Vagina (tissue), 2 donors: ENCODE measurements at regions not wholly inside any gene's neighbourhood (a gene's known extent, or its start where the extent isn't known, plus 50 kb on each side); places are given as distances from the start of the nearest gene placed in this dataset.

Experiments
- DNase-seq, 2 donors: peaks; one replicate each; pipeline ENCODE4 v3.0.0-alpha.2; 2017; ENCODE audit errors: extremely low spot score in 2 of 2
- H3K27ac ChIP-seq: fragments of 200-600 bp; sonication (generic); one replicate; pipeline ENCODE4 v1.5.1; 2019
- H3K27me3 ChIP-seq: fragments of 200-600 bp; sonication (generic); one replicate; pipeline ENCODE4 v1.5.1; 2019
- H3K36me3 ChIP-seq, 2 donors: fragments of 200-600 bp; sonication (generic); one replicate each; pipeline ENCODE4 v1.5.1; 2017 to 2019
- H3K4me1 ChIP-seq: fragments of 200-600 bp; sonication (generic); one replicate; pipeline ENCODE4 v1.5.1; 2019
- H3K4me3 ChIP-seq, 2 donors: fragments of 200-600 bp; sonication (generic); 1 replicate in 1 of 2; 2 replicates in 1 of 2; pipeline ENCODE4 v1.5.1; 2016 to 2019
- H3K9me3 ChIP-seq: fragments of 200-600 bp; sonication (generic); one replicate; pipeline ENCODE4 v1.5.1; 2019
- CTCF ChIP-seq, 3 experiments: fragments of 450-650 bp in 2 of 3; fragments of 200-600 bp in 1 of 3; sonication (generic) in 1 of 3; IDR thresholded peaks; one replicate each; pipeline ENCODE4 v1.5.1; 2017 to 2019; ENCODE audit warnings: antibody characterized with exemption in 3 of 3, mild to moderate bottlenecking in 2 of 3, moderate library complexity in 2 of 3
- POLR2A ChIP-seq, 2 donors: fragments of 450-650 bp; IDR thresholded peaks; one replicate each; pipeline ENCODE4 v1.6.1; 2017; ENCODE audit warnings: antibody characterized with exemption in 2 of 2, mild to moderate bottlenecking in 2 of 2, moderate library complexity in 2 of 2
- POLR2AphosphoS5 ChIP-seq, 2 donors: sonication (generic); formaldehyde crosslinking; IDR thresholded peaks; one replicate each; pipeline ENCODE4 v1.9.0; 2017; ENCODE audit warnings: antibody characterized with exemption in 2 of 2, mild to moderate bottlenecking in 2 of 2, low read depth in 1 of 2; ENCODE audit not compliant: insufficient read depth in 1 of 2
- intact Hi-C: fragments of 100-400 bp; cut with DNase I; formaldehyde crosslinking; loops from one replicate; pipeline ENCODE4 v1.15.1; 2023

- intact Hi-C loops: no loop called here
- Histone ChIP-seq H3K4me3 (no peak overlapping the region), H3K27me3 (no peaks in the 10 kb centered on the region), H3K36me3 (no peaks in the 10 kb centered on the region), H3K27ac (no peak overlapping the region), H3K9me3 (no peaks in the 10 kb centered on the region), H3K4me1 (no peaks in the 10 kb centered on the region)
- TF ChIP-seq POLR2A (IDR thresholded peaks at IDR 0.05): no peak
- no peak for TF ChIP-seq CTCF (IDR thresholded peaks at IDR 0.05)
- no peak for TF ChIP-seq POLR2AphosphoS5 (IDR thresholded peaks at IDR 0.05; ENCODE audit: insufficient read depth in 1 of 2, low read depth in 1 of 2)
- DNase-seq: no peak
Observed at GRCh38 chr7:156191090-156191489, 378.8 kb upstream of the SHH start.

GRCh38 chr7:156185076-156185475, 372.8 kb upstream of the SHH start:
- H3K9me3 ChIP-seq: no peaks in the 10 kb centered on the region
- TF ChIP-seq POLR2A (IDR thresholded peaks at IDR 0.05) (no peak), POLR2AphosphoS5 (IDR thresholded peaks at IDR 0.05; ENCODE audit: insufficient read depth in 1 of 2, low read depth in 1 of 2) (no peak), CTCF (IDR thresholded peaks at IDR 0.05) (no peak)
- no peaks in the 10 kb centered on the region for H3K27me3 ChIP-seq
- H3K36me3 ChIP-seq: no peaks in the 10 kb centered on the region
- DNase-seq: no peak
- intact Hi-C loops: no loop called here
- no peak overlapping the region for H3K4me3 ChIP-seq
- H3K27ac ChIP-seq: no peak overlapping the region
- no peaks in the 10 kb centered on the region for H3K4me1 ChIP-seq

- DNase-seq: no peak
- intact Hi-C loops: no loop called here
- Histone ChIP-seq H3K27ac (no peak overlapping the region), H3K36me3 (no peaks in the 10 kb centered on the region), H3K27me3 (no peaks in the 10 kb centered on the region), H3K4me1 (no peaks in the 10 kb centered on the region), H3K9me3 (no peaks in the 10 kb centered on the region), H3K4me3 (no peak overlapping the region)
- TF ChIP-seq CTCF (IDR thresholded peaks at IDR 0.05) (no peak), POLR2AphosphoS5 (IDR thresholded peaks at IDR 0.05; ENCODE audit: insufficient read depth in 1 of 2, low read depth in 1 of 2) (no peak), POLR2A (IDR thresholded peaks at IDR 0.05) (no peak)
Observed at GRCh38 chr7:156184164-156184563, 371.9 kb upstream of the SHH start.

- Histone ChIP-seq H3K4me1 (no peaks in the 10 kb centered on the region), H3K4me3 (no peak overlapping the region), H3K27me3 (no peaks in the 10 kb centered on the region), H3K27ac (no peak overlapping the region), H3K9me3 (no peaks in the 10 kb centered on the region), H3K36me3 (no peaks in the 10 kb centered on the region)
- intact Hi-C loops: no loop called here
- no peak for TF ChIP-seq POLR2AphosphoS5 (IDR thresholded peaks at IDR 0.05; ENCODE audit: insufficient read depth in 1 of 2, low read depth in 1 of 2)
- TF ChIP-seq POLR2A (IDR thresholded peaks at IDR 0.05): no peak
- TF ChIP-seq CTCF (IDR thresholded peaks at IDR 0.05): no peak
- DNase-seq: no peak
Observed at GRCh38 chr7:156180451-156181229, 368.4 kb upstream of the SHH start.

- Histone ChIP-seq H3K27me3 (no peaks in the 10 kb centered on the region), H3K4me3 (no peak overlapping the region), H3K9me3 (no peaks in the 10 kb centered on the region), H3K36me3 (no peaks in the 10 kb centered on the region), H3K4me1 (no peaks in the 10 kb centered on the region), H3K27ac (no peak overlapping the region)
- intact Hi-C loops: no loop called here
- DNase-seq: no peak
- TF ChIP-seq CTCF (IDR thresholded peaks at IDR 0.05): no peak
- no peak for TF ChIP-seq POLR2AphosphoS5 (IDR thresholded peaks at IDR 0.05; ENCODE audit: insufficient read depth in 1 of 2, low read depth in 1 of 2)
- no peak for TF ChIP-seq POLR2A (IDR thresholded peaks at IDR 0.05)
Observed at GRCh38 chr7:156179872-156180390, 367.7 kb upstream of the SHH start.
